Dermis blood vessel endothelial cell (primary cell): ENCODE measurements at regions not wholly inside any gene's neighbourhood (a gene's known extent, or its start where the extent isn't known, plus 50 kb on each side); places are given as distances from the start of the nearest gene placed in this dataset.

Source experiments
- DNase-seq: peaks from one replicate; pipeline ENCODE4 v3.0.0; 2010

GRCh38 chr9:28770226-28770625 lies 1196.9 kb upstream of the C9orf72 start:
- no peak for DNase-seq

GRCh38 chr9:28770827-28771226 lies 1197.5 kb upstream of the C9orf72 start:
- no peak for DNase-seq

- DNase-seq, result peak; percentile 2
Observed at GRCh38 chr9:28774433-28775235, 1201.4 kb upstream of the C9orf72 start.

- no peak for DNase-seq
Observed at GRCh38 chr9:28779243-28779642, 1206.0 kb upstream of the C9orf72 start.

GRCh38 chr9:28781481-28781880 lies 1208.2 kb upstream of the C9orf72 start:
- DNase-seq, result no peak

GRCh38 chr9:28782630-28783029 lies 1209.3 kb upstream of the C9orf72 start:
- DNase-seq, result no peak

- DNase-seq, result no peak
Observed at GRCh38 chr9:28792716-28793115, 1219.4 kb upstream of the C9orf72 start.

- no peak for DNase-seq
Observed at GRCh38 chr9:28799876-28800275, 1226.6 kb upstream of the C9orf72 start.

GRCh38 chr9:28801144-28801799 lies 1228.0 kb upstream of the C9orf72 start:
- DNase-seq, result no peak

GRCh38 chr9:28805197-28805596 lies 1231.9 kb upstream of the C9orf72 start:
- DNase-seq, result no peak

GRCh38 chr9:28808042-28808441 lies 1234.8 kb upstream of the C9orf72 start:
- DNase-seq, result no peak

GRCh38 chr9:28810388-28811075 lies 1237.3 kb upstream of the C9orf72 start:
- no peak for DNase-seq

- no peak for DNase-seq
Observed at GRCh38 chr9:28820741-28821140, 1247.5 kb upstream of the C9orf72 start.

- no peak for DNase-seq
Observed at GRCh38 chr9:28821240-28821639, 1248.0 kb upstream of the C9orf72 start.

GRCh38 chr9:28824432-28824963 lies 1251.2 kb upstream of the C9orf72 start:
- no peak for DNase-seq

- no peak for DNase-seq
Observed at GRCh38 chr9:28832168-28832770, 1259.0 kb upstream of the C9orf72 start.

GRCh38 chr9:28834156-28834555 lies 1260.9 kb upstream of the C9orf72 start:
- DNase-seq, result no peak

- DNase-seq, result no peak
Observed at GRCh38 chr9:28839778-28840430, 1266.6 kb upstream of the C9orf72 start.

- DNase-seq, result no peak
Observed at GRCh38 chr9:28841775-28842174, 1268.5 kb upstream of the C9orf72 start.

- DNase-seq, result no peak
Observed at GRCh38 chr9:28847331-28847730, 1274.0 kb upstream of the C9orf72 start.

GRCh38 chr9:28848671-28849070 lies 1275.4 kb upstream of the C9orf72 start:
- no peak for DNase-seq

- no peak for DNase-seq
Observed at GRCh38 chr9:28853477-28853876, 1280.2 kb upstream of the C9orf72 start.
